PC-3 (cell line): ENCODE measurements at regions not wholly inside any gene's neighbourhood (a gene's known extent, or its start where the extent isn't known, plus 50 kb on each side); places are given as distances from the start of the nearest gene placed in this dataset.
A peak's percentile ranks its signal among the peaks of the same experiment; 100 is the strongest.

Experiments
- ATAC-seq: fragments of 200-7000 bp; cut with Tn5 transposase; 2 replicates; pipeline ENCODE4 v1.9.1; 2020; ENCODE audit warnings: mild to moderate bottlenecking, moderate library complexity
- BruUV-seq: library from RNA; stranded (reverse); fragments of 400-500 nt; replicated peaks from 2 replicates; lab custom pipeline; 2021; lab: Mats Ljungman, UMichigan
- CTCF ChIA-PET: fragments of 300-600 bp; sonication (Branson Sonifier 250); formaldehyde crosslinking; loops from one replicate; lab custom pipeline; 2022; ENCODE audit warnings: antibody characterized with exemption; lab: Charles Lee
- POLR2A ChIA-PET: fragments of 300-600 bp; sonication (Branson Sonifier 250); formaldehyde crosslinking; loops from one replicate; lab custom pipeline; 2022; ENCODE audit warnings: antibody characterized with exemption; ENCODE audit not compliant: unreplicated experiment; lab: Charles Lee
- DNase-seq: peaks from one replicate; pipeline ENCODE4 v3.0.0-alpha.2; 2015
- H2AFZ ChIP-seq: fragments of 300-600 bp; sonication (generic); 2 replicates; pipeline ENCODE4 v1.6.0; 2016; ENCODE audit warnings: antibody characterized with exemption, low read length
- H3F3A ChIP-seq: fragments of 300-600 bp; sonication (generic); one replicate; pipeline ENCODE4 v1.6.0; 2017; ENCODE audit warnings: antibody characterized with exemption, low read length, control low read depth, mild to moderate bottlenecking; ENCODE audit not compliant: unreplicated experiment
- H3K27ac ChIP-seq: fragments of 300-600 bp; sonication (generic); 2 replicates; pipeline ENCODE4 v1.5.1; 2016; ENCODE audit warnings: mild to moderate bottlenecking, low read length
- H3K27me3 ChIP-seq: fragments of 300-600 bp; sonication (generic); 2 replicates; pipeline ENCODE4 v1.6.1; 2016; ENCODE audit warnings: low read length, mixed read lengths
- H3K36me3 ChIP-seq: fragments of 300-600 bp; sonication (generic); 2 replicates; pipeline ENCODE4 v1.6.1; 2016; ENCODE audit warnings: low read depth, mixed run types, low read length, mixed read lengths
- H3K4me1 ChIP-seq: fragments of 300-600 bp; sonication (generic); 2 replicates; pipeline ENCODE4 v1.5.1; 2016; ENCODE audit warnings: low read length; ENCODE audit not compliant: insufficient read depth
- H3K4me2 ChIP-seq: fragments of 300-600 bp; sonication (generic); 2 replicates; pipeline ENCODE4 v1.6.0; 2016; ENCODE audit warnings: low read length
- H3K4me3 ChIP-seq: fragments of 300-600 bp; sonication (generic); 2 replicates; pipeline ENCODE4 v1.5.1; 2016; ENCODE audit warnings: mild to moderate bottlenecking, low read length, mixed read lengths
- H3K79me2 ChIP-seq: fragments of 300-600 bp; sonication (generic); 2 replicates; pipeline ENCODE4 v1.6.1; 2017; ENCODE audit warnings: low read length, mixed read lengths
- H3K9ac ChIP-seq: fragments of 300-600 bp; sonication (generic); 2 replicates; pipeline ENCODE4 v1.6.0; 2016; ENCODE audit warnings: mild to moderate bottlenecking, low read length
- H3K9me2 ChIP-seq: fragments of 300-600 bp; sonication (generic); replicated peaks from 2 replicates; pipeline ENCODE4 v1.6.1; 2016; ENCODE audit warnings: mixed run types, low read length, mixed read lengths
- H3K9me3 ChIP-seq: fragments of 300-600 bp; sonication (generic); 2 replicates; pipeline ENCODE4 v1.6.1; 2016; ENCODE audit warnings: low read length, mixed read lengths
- H4K20me1 ChIP-seq: fragments of 300-600 bp; sonication (generic); 2 replicates; pipeline ENCODE4 v1.6.1; 2016; ENCODE audit warnings: low read length, mixed read lengths
- CTCF ChIP-seq: fragments of 300-600 bp; sonication (generic); conservative IDR thresholded peaks from 2 replicates; pipeline ENCODE4 v1.5.1; 2017; ENCODE audit warnings: antibody characterized with exemption, low read depth, mild to moderate bottlenecking, low read length
- EZH2 ChIP-seq: fragments of 300-600 bp; sonication (generic); IDR thresholded peaks from one replicate; pipeline ENCODE4 v1.6.1; 2017; ENCODE audit warnings: antibody characterized with exemption, mild to moderate bottlenecking, low read length; ENCODE audit not compliant: unreplicated experiment
- EZH2phosphoT487 ChIP-seq: fragments of 300-600 bp; sonication (generic); IDR thresholded peaks from 2 replicates; pipeline ENCODE4 v1.6.1; 2018; ENCODE audit warnings: mild to moderate bottlenecking, antibody characterized with exemption, low read length, borderline replicate concordance
- intact Hi-C: fragments of 100-400 bp; cut with micrococcal nuclease; formaldehyde crosslinking; loops from 2 replicates; pipeline ENCODE4 v1.9.0; 2023

- peak overlapping the region; percentile 90 for H3K27ac ChIP-seq
- H3K9ac ChIP-seq = peak overlapping the region; percentile 61
- no peaks in the 10 kb centered on the region for H3K9me3 ChIP-seq
- H4K20me1 ChIP-seq = no peaks in the 10 kb centered on the region
- H3F3A ChIP-seq = peaks cover 21% of the 10 kb centered on the region
- DNase-seq (peak; percentile 30), ATAC-seq (no peak)
- ChIA-PET CTCF (interaction anchor here (0.6 to 1.2 kb wide), 3 partner anchors 47 to 82 kb away, joined by 3 to 5 read pairs (median 5); no protein-coding TSS in a partner anchor), POLR2A (interaction anchor here (0.6 to 1.5 kb wide), 4 partner anchors 8 to 442 kb away, joined by 3 to 4 read pairs (median 3); no protein-coding TSS in a partner anchor)
- 0 out of 2 replicates have a peak overlapping the region, but pooled peaks have one; percentile 2 for H3K4me3 ChIP-seq
- peak overlapping the region; percentile 56 for H3K4me2 ChIP-seq
- H2AFZ ChIP-seq = 0 out of 2 replicates have a peak overlapping the region, but pooled peaks have one; percentile 9
- no peaks in the 10 kb centered on the region for H3K9me2 ChIP-seq
- no peaks in the 10 kb centered on the region for H3K36me3 ChIP-seq
- H3K4me1 ChIP-seq = peaks cover 57% of the 10 kb centered on the region
- no peaks in the 10 kb centered on the region for H3K27me3 ChIP-seq
- TF ChIP-seq CTCF = no peak
- TF ChIP-seq EZH2 = no peak
- no peak for TF ChIP-seq EZH2phosphoT487
- H3K79me2 ChIP-seq = no peaks in the 10 kb centered on the region
- intact Hi-C loops = no loop called here
- BruUV-seq = no TSS peak
Observed at GRCh38 chr10:63711361-63711760, 190.2 kb downstream of the REEP3 start.

GRCh38 chr10:63711867-63712716, 190.9 kb downstream of the REEP3 start:
- CTCF ChIA-PET = interaction anchor here (0.5 to 1.3 kb wide), 12 partner anchors 20 to 546 kb away, joined by 3 to 10 read pairs (median 4); no protein-coding TSS in a partner anchor
- peaks cover 16% of the 10 kb centered on the region for H3F3A ChIP-seq
- BruUV-seq = no TSS peak
- H3K4me1 ChIP-seq = peaks cover 50% of the 10 kb centered on the region
- TF ChIP-seq EZH2phosphoT487 (peak; percentile 74), EZH2 (no peak), CTCF (no peak)
- intact Hi-C loops = loop anchor here (1.0 to 2.0 kb wide), 6 partner anchors 47 to 495 kb away; partner anchors contain the start of gene REEP3
- ATAC-seq (peak; percentile 90), DNase-seq (peak; percentile 100)
- no peaks in the 10 kb centered on the region for H3K36me3 ChIP-seq
- H3K79me2 ChIP-seq = no peaks in the 10 kb centered on the region
- POLR2A ChIA-PET = interaction anchor here (0.6 to 1.5 kb wide), 10 partner anchors 9 to 487 kb away, joined by 3 to 12 read pairs (median 4); no protein-coding TSS in a partner anchor
- no peaks in the 10 kb centered on the region for H3K9me3 ChIP-seq
- H3K27ac ChIP-seq = peak overlapping the region; percentile 90
- peak overlapping the region; percentile 9 for H2AFZ ChIP-seq
- 0 out of 2 replicates have a peak overlapping the region, but pooled peaks have one; percentile 2 for H3K4me3 ChIP-seq
- peak overlapping the region; percentile 61 for H3K9ac ChIP-seq
- no peaks in the 10 kb centered on the region for H3K9me2 ChIP-seq
- no peaks in the 10 kb centered on the region for H3K27me3 ChIP-seq
- H4K20me1 ChIP-seq = no peaks in the 10 kb centered on the region
- H3K4me2 ChIP-seq = peak overlapping the region; percentile 56
